A673 (cell line): ENCODE measurements at regions not wholly inside any gene's neighbourhood (a gene's known extent, or its start where the extent isn't known, plus 50 kb on each side); places are given as distances from the start of the nearest gene placed in this dataset.

Experiments
- BruUV-seq: library from RNA; stranded (reverse); fragments of 400-500 nt; replicated peaks from 2 replicates; lab custom pipeline; 2021; lab: Mats Ljungman, UMichigan
- CTCF ChIA-PET: fragments of 300-600 bp; sonication (Branson Sonifier 250); formaldehyde crosslinking; loops from one replicate; lab custom pipeline; 2022; ENCODE audit warnings: antibody characterized with exemption; lab: Charles Lee
- POLR2A ChIA-PET: fragments of 300-600 bp; sonication (Branson Sonifier 250); formaldehyde crosslinking; loops from one replicate; lab custom pipeline; 2022; ENCODE audit warnings: antibody characterized with exemption; ENCODE audit not compliant: low non-redundant PET; lab: Charles Lee
- DNase-seq: peaks from one replicate; pipeline ENCODE4 v3.0.0-alpha.2; 2015; ENCODE audit warnings: low spot score
- H3K27ac ChIP-seq: fragments of 200-600 bp; sonication (generic); 2 replicates; pipeline ENCODE4 v1.5.1; 2016; ENCODE audit warnings: mixed run types, low read depth, mild to moderate bottlenecking, mixed read lengths, antibody characterized with exemption, low read length; ENCODE audit not compliant: poor library complexity, severe bottlenecking
- H3K27me3 ChIP-seq: fragments of 200-600 bp; sonication (generic); replicated peaks from 2 replicates; pipeline ENCODE4 v1.6.1; 2017; ENCODE audit warnings: mixed run types, low read depth, mild to moderate bottlenecking, mixed read lengths, antibody characterized with exemption, low read length; ENCODE audit not compliant: insufficient read depth, poor library complexity
- H3K36me3 ChIP-seq: fragments of 200-600 bp; sonication (generic); 2 replicates; pipeline ENCODE4 v1.6.1; 2016; ENCODE audit warnings: mixed run types, mild to moderate bottlenecking, mixed read lengths, antibody characterized with exemption, low read length; ENCODE audit not compliant: insufficient read depth, poor library complexity, severe bottlenecking
- H3K4me1 ChIP-seq: fragments of 200-600 bp; sonication (generic); 2 replicates; pipeline ENCODE4 v1.6.1; 2017; ENCODE audit warnings: mixed run types, mild to moderate bottlenecking, mixed read lengths, antibody characterized with exemption, low read length; ENCODE audit not compliant: insufficient read depth, poor library complexity, severe bottlenecking
- H3K4me3 ChIP-seq: fragments of 200-600 bp; sonication (generic); 2 replicates; pipeline ENCODE4 v1.5.1; 2016; ENCODE audit warnings: low read depth, mixed run types, mild to moderate bottlenecking, mixed read lengths, low read length; ENCODE audit not compliant: poor library complexity, severe bottlenecking
- H3K9me3 ChIP-seq: fragments of 200-600 bp; sonication (generic); 2 replicates; pipeline ENCODE4 v1.6.1; 2016; ENCODE audit warnings: mixed run types, low read depth, mild to moderate bottlenecking, mixed read lengths, antibody characterized with exemption, low read length; ENCODE audit not compliant: poor library complexity, severe bottlenecking
- CTCF ChIP-seq: fragments of 300-800, 200-600 bp; sonication (generic); conservative IDR thresholded peaks from 2 replicates; pipeline ENCODE4 v1.5.1; 2017; ENCODE audit warnings: low read depth, mild to moderate bottlenecking, antibody characterized with exemption, low read length, moderate library complexity, mixed read lengths
- EZH2 ChIP-seq: fragments of 200-600 bp; sonication (generic); IDR thresholded peaks from 2 replicates; pipeline ENCODE4 v1.6.1; 2017; ENCODE audit warnings: borderline replicate concordance, low read depth, mild to moderate bottlenecking, mixed read lengths, antibody characterized with exemption, low read length; ENCODE audit not compliant: poor library complexity, severe bottlenecking
- intact Hi-C: fragments of 100-400 bp; cut with micrococcal nuclease; formaldehyde crosslinking; loops from one replicate; pipeline ENCODE4 v1.10.0; 2022; ENCODE audit not compliant: unreplicated experiment

GRCh38 chr4:23291139-23291538, 598.4 kb downstream of the GBA3 start:
- POLR2A ChIA-PET = no interaction called here
- H3K4me3 ChIP-seq = no peak overlapping the region
- no peaks in the 10 kb centered on the region for H3K4me1 ChIP-seq
- H3K9me3 ChIP-seq = peaks cover 20% of the 10 kb centered on the region
- CTCF ChIA-PET = no interaction called here
- no peak overlapping the region for H3K27ac ChIP-seq
- TF ChIP-seq CTCF (no peak), EZH2 (no peak)
- intact Hi-C loops = no loop called here
- H3K36me3 ChIP-seq = no peaks in the 10 kb centered on the region
- no TSS peak for BruUV-seq
- no peaks in the 10 kb centered on the region for H3K27me3 ChIP-seq
- DNase-seq = no peak

GRCh38 chr4:23290656-23291055, 597.9 kb downstream of the GBA3 start:
- TF ChIP-seq CTCF (no peak), EZH2 (no peak)
- DNase-seq = no peak
- no peak overlapping the region for H3K4me3 ChIP-seq
- no TSS peak for BruUV-seq
- no peaks in the 10 kb centered on the region for H3K4me1 ChIP-seq
- intact Hi-C loops = no loop called here
- H3K27me3 ChIP-seq = no peaks in the 10 kb centered on the region
- peaks cover 20% of the 10 kb centered on the region for H3K9me3 ChIP-seq
- H3K27ac ChIP-seq = no peak overlapping the region
- POLR2A ChIA-PET = no interaction called here
- no peaks in the 10 kb centered on the region for H3K36me3 ChIP-seq
- CTCF ChIA-PET = no interaction called here

GRCh38 chr4:23279377-23279986, 586.7 kb downstream of the GBA3 start:
- Histone ChIP-seq H3K4me1 (no peaks in the 10 kb centered on the region), H3K27me3 (no peaks in the 10 kb centered on the region), H3K9me3 (peaks cover 18% of the 10 kb centered on the region), H3K36me3 (no peaks in the 10 kb centered on the region), H3K27ac (no peak overlapping the region), H3K4me3 (no peak overlapping the region)
- ChIA-PET CTCF (no interaction called here), POLR2A (no interaction called here)
- BruUV-seq = no TSS peak
- TF ChIP-seq CTCF = no peak
- no peak for TF ChIP-seq EZH2
- intact Hi-C loops = no loop called here
- DNase-seq = no peak
